ENCODE measurements at regions not wholly inside any gene's neighbourhood (a gene's known extent, or its start where the extent isn't known, plus 50 kb on each side); places are given as distances from the start of the nearest gene placed in this dataset.
"Not testable (repeated sequence)": the region's sequence is repeated elsewhere in the genome, so short reads cannot be mapped to it uniquely, and the experiment has no call there.

GRCh38 chr13:90308249-90308648 lies 1039.2 kb upstream of the MIR17HG start:
- DNase-seq, result no peak

GRCh38 chr13:90311929-90312328 lies 1035.6 kb upstream of the MIR17HG start:
- DNase-seq, result no peak

GRCh38 chr13:90315061-90315460 lies 1032.4 kb upstream of the MIR17HG start:
- DNase-seq, result no peak

- no peak for DNase-seq
Observed at GRCh38 chr13:90320664-90321063, 1026.8 kb upstream of the MIR17HG start.

GRCh38 chr13:90321281-90321931 lies 1026.1 kb upstream of the MIR17HG start:
- no peak for DNase-seq

- no peak for DNase-seq
Observed at GRCh38 chr13:90329641-90330040, 1017.8 kb upstream of the MIR17HG start.

- DNase-seq, result no peak
Observed at GRCh38 chr13:90331974-90332373, 1015.5 kb upstream of the MIR17HG start.

GRCh38 chr13:90336507-90336906 lies 1011.0 kb upstream of the MIR17HG start:
- no peak for DNase-seq

GRCh38 chr13:90341348-90341747 lies 1006.1 kb upstream of the MIR17HG start:
- DNase-seq, result not testable (repeated sequence)

- DNase-seq, result not testable (repeated sequence)
Observed at GRCh38 chr13:90348477-90349136, 998.9 kb upstream of the MIR17HG start.

- no peak for DNase-seq
Observed at GRCh38 chr13:90352763-90353162, 994.7 kb upstream of the MIR17HG start.

GRCh38 chr13:90355162-90355751 lies 992.2 kb upstream of the MIR17HG start:
- DNase-seq, result no peak

- no peak for DNase-seq
Observed at GRCh38 chr13:90360785-90361184, 986.7 kb upstream of the MIR17HG start.

GRCh38 chr13:90362707-90363106 lies 984.8 kb upstream of the MIR17HG start:
- no peak for DNase-seq

- DNase-seq, result no peak
Observed at GRCh38 chr13:90365130-90365529, 982.4 kb upstream of the MIR17HG start.

- no peak for DNase-seq
Observed at GRCh38 chr13:90374168-90374567, 973.3 kb upstream of the MIR17HG start.

- DNase-seq, result no peak
Observed at GRCh38 chr13:90375851-90376250, 971.6 kb upstream of the MIR17HG start.

GRCh38 chr13:90382425-90382824 lies 965.1 kb upstream of the MIR17HG start:
- no peak for DNase-seq

- DNase-seq, result no peak
Observed at GRCh38 chr13:90385781-90386489, 961.6 kb upstream of the MIR17HG start.

GRCh38 chr13:90388887-90389452 lies 958.5 kb upstream of the MIR17HG start:
- DNase-seq, result no peak

- no peak for DNase-seq
Observed at GRCh38 chr13:90389537-90389936, 958.0 kb upstream of the MIR17HG start.

- DNase-seq, result no peak
Observed at GRCh38 chr13:90393408-90393807, 954.1 kb upstream of the MIR17HG start.

GRCh38 chr13:90395348-90395747 lies 952.1 kb upstream of the MIR17HG start:
- no peak for DNase-seq
